ENCODE measurements at regions not wholly inside any gene's neighbourhood (a gene's known extent, or its start where the extent isn't known, plus 50 kb on each side); places are given as distances from the start of the nearest gene placed in this dataset.

DNA sequence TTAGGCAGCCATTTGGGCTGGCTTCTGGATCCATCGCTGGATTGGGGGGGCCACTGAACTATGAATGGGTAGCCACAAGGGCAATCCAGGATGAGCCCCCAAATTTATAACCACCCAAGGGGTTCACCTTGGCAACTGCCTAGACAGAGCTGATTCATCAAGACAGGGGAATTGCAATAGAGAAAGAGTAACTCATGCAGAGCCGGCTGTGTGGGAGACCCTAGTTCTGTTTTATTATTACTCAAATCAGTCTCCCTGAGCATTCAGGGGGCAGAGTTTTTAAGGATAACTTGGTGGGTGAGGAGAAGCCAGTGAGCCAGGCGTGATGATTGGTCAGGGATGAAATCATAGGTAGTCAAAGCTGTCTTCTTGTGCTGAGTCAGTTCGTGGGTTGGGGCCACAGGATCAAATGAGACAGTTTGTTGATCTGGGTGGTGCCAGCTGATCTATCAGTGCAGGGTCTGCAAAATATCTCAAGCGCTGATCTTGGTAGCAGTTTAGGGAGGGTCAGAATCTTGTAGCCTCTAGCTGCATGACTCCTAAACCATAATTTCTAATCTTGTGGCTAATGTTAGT, 57.9 kb downstream of the DNAJB9 start:
- no peaks in the 10 kb centered on the region for H3K27me3 ChIP-seq (ENCODE audit: control insufficient read depth, insufficient read depth, low read length)
- H3K4me3 ChIP-seq (ENCODE audit: low read length) = no peak overlapping the region
- no peaks in the 10 kb centered on the region for H3K9me3 ChIP-seq (ENCODE audit: control insufficient read depth, insufficient read depth, low read length)
- no peaks in the 10 kb centered on the region for H3K36me3 ChIP-seq (ENCODE audit: control insufficient read depth, insufficient read depth, low read length)
- WGBS (ENCODE audit: insufficient coverage, insufficient read length) = no CpG with 5 or more reads among the region's 5 CpGs
- DNase-seq (ENCODE audit: low read depth, low spot score) = no peak
- no peaks in the 10 kb centered on the region for H3K4me1 ChIP-seq (ENCODE audit: control insufficient read depth, insufficient read depth, low read length)
- H3K27ac ChIP-seq (ENCODE audit: low read length) = no peak overlapping the region

DNA sequence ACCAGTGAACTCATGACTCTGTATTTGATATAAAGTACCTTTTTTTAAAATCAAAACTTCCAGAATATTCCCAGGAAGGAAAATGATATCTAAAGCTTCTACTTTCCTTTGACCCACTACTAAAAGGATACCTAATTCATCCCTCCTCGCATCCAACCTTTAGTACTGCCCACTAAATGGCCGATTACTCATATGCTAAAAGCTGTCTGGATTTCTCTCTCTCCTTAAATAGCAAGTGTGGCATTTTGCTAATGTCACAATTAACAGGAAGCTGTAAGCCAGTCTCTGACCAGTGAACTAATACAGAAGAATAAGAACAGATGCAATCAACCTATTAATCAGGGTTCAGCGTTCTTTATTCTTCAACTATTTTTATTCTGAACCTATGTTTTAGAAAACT, 59.0 kb downstream of the DNAJB9 start:
- Histone ChIP-seq H3K27me3 (ENCODE audit: control insufficient read depth, insufficient read depth, low read length) (no peaks in the 10 kb centered on the region), H3K36me3 (ENCODE audit: control insufficient read depth, insufficient read depth, low read length) (no peaks in the 10 kb centered on the region), H3K4me3 (ENCODE audit: low read length) (no peak overlapping the region), H3K9me3 (ENCODE audit: control insufficient read depth, insufficient read depth, low read length) (no peaks in the 10 kb centered on the region), H3K27ac (ENCODE audit: low read length) (no peak overlapping the region), H3K4me1 (ENCODE audit: control insufficient read depth, insufficient read depth, low read length) (no peaks in the 10 kb centered on the region)
- no peak for DNase-seq (ENCODE audit: low read depth, low spot score)
- no CpG with 5 or more reads among the region's 3 CpGs for WGBS (ENCODE audit: insufficient coverage, insufficient read length)

DNA sequence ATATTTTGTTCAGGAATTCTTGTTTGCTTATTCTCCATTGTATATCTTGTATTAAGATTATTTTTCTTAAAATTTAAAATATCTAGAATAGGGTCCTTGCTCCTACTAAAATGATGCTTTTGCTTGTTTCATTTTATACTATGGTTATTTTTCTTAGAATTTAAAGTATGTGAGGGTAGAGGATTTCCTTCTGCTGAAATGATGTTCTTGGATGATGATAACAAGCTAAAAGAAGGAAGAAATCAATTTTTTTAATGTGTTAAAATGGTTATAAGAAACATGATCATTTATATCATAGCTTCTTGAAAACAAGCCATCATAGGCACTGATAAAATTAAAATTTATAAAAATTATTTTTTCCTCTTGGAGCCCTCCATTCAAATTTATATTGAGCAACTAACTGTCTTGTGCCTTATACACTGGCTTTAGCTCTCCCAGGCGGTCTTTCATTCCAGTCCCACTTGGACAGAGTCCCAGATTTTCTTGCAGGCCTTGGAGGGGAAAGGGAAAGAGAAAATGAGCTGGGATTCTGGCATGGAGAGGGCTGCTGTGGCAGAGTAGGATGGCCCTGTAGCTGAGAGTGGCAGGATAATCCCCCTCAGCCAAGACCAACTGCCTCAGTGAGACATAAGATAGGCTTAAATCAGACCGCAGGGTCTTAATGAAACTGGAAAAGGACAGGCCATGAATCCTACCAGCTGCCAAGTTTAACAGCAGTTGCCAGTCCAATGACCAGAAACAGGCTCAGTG, 60.2 kb downstream of the DNAJB9 start:
- no peak overlapping the region for H3K4me3 ChIP-seq (ENCODE audit: low read length)
- DNase-seq (ENCODE audit: low read depth, low spot score) = no peak
- H3K27ac ChIP-seq (ENCODE audit: low read length) = no peak overlapping the region
- H3K27me3 ChIP-seq (ENCODE audit: control insufficient read depth, insufficient read depth, low read length) = no peaks in the 10 kb centered on the region
- no peaks in the 10 kb centered on the region for H3K36me3 ChIP-seq (ENCODE audit: control insufficient read depth, insufficient read depth, low read length)
- no peaks in the 10 kb centered on the region for H3K9me3 ChIP-seq (ENCODE audit: control insufficient read depth, insufficient read depth, low read length)
- H3K4me1 ChIP-seq (ENCODE audit: control insufficient read depth, insufficient read depth, low read length) = no peaks in the 10 kb centered on the region
- no CpG with 5 or more reads among the region's 2 CpGs for WGBS (ENCODE audit: insufficient coverage, insufficient read length)

DNA sequence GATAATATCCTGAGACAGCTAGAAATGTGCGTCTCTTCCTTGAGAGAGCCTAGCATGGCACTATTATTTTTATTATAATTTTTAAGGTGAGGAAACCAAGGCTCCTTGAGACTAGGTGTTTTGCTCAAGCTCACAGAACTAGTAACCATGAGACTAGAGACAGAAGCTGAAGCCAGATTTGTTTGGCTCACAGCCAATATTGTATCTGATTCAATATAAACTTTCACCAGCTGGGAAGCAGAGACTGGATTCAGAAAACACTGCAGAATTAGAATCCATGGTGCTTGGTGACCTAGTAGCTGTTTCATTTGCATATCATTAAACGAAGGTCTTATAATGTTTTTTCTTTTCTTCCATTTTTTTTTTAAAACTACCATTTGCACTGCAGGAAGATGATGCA, 64.4 kb downstream of the DNAJB9 start:
- Histone ChIP-seq H3K4me1 (ENCODE audit: control insufficient read depth, insufficient read depth, low read length) (no peaks in the 10 kb centered on the region), H3K4me3 (ENCODE audit: low read length) (no peak overlapping the region), H3K27ac (ENCODE audit: low read length) (no peak overlapping the region), H3K27me3 (ENCODE audit: control insufficient read depth, insufficient read depth, low read length) (no peaks in the 10 kb centered on the region), H3K9me3 (ENCODE audit: control insufficient read depth, insufficient read depth, low read length) (no peaks in the 10 kb centered on the region), H3K36me3 (ENCODE audit: control insufficient read depth, insufficient read depth, low read length) (no peaks in the 10 kb centered on the region)
- DNase-seq (ENCODE audit: low read depth, low spot score) = no peak
- WGBS (ENCODE audit: insufficient coverage, insufficient read length) = no CpG with 5 or more reads among the region's 2 CpGs

DNA sequence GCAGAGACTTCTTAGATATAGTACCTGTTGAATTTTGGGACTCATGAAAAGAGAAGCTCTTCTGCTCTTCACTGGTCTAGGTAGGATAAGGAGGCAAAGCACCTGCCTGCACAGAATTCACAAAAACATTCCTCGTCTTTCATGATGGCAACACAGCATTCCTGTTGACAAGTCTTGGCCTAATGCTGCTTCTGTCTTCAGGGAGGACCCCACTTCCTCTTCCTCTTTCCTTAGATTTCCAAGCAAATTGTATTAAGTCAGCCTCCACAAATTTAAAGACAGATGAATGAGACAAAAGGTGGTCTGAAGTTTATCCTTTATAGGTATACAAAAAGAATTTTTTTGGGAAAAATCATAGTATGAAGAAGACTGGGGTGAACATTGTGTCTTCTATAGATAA, 64.9 kb downstream of the DNAJB9 start:
- Histone ChIP-seq H3K27ac (ENCODE audit: low read length) (no peak overlapping the region), H3K4me3 (ENCODE audit: low read length) (no peak overlapping the region), H3K9me3 (ENCODE audit: control insufficient read depth, insufficient read depth, low read length) (no peaks in the 10 kb centered on the region), H3K4me1 (ENCODE audit: control insufficient read depth, insufficient read depth, low read length) (no peaks in the 10 kb centered on the region), H3K36me3 (ENCODE audit: control insufficient read depth, insufficient read depth, low read length) (no peaks in the 10 kb centered on the region), H3K27me3 (ENCODE audit: control insufficient read depth, insufficient read depth, low read length) (no peaks in the 10 kb centered on the region)
- no CpG with 5 or more reads among the region's 1 CpG for WGBS (ENCODE audit: insufficient coverage, insufficient read length)
- DNase-seq (ENCODE audit: low read depth, low spot score) = no peak

DNA sequence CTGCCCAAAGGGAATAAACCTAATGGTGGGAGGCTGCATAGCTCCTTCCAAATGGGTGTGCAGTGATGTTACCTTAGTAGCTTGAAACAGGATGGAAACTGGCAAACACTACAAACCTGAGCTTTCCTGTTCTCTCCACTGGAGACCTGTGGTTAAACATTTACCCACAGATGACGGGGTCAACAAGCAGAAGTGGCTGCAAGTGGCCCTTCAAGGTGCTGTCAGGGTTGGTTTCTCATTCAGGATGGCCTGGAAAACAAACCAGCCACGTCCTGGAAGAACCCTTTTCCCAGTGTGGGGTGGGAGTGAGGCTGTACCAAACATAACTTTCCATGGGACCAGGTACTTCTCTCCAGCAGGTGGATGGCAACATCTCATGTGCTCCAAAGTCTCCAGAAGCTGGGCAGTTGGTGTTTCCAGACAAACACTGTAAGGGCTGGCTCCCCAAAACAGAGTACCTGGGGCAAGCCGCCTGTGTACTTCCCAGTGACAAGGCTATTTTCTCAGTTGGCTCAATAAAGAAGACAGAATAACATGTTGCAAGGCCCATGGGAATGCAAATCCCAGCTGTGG, 67.5 kb downstream of the DNAJB9 start:
- DNase-seq (ENCODE audit: low read depth, low spot score) = no peak
- no peaks in the 10 kb centered on the region for H3K4me1 ChIP-seq (ENCODE audit: control insufficient read depth, insufficient read depth, low read length)
- no peak overlapping the region for H3K4me3 ChIP-seq (ENCODE audit: low read length)
- WGBS (ENCODE audit: insufficient coverage, insufficient read length) = no CpG with 5 or more reads among the region's 3 CpGs
- H3K27me3 ChIP-seq (ENCODE audit: control insufficient read depth, insufficient read depth, low read length) = no peaks in the 10 kb centered on the region
- no peaks in the 10 kb centered on the region for H3K9me3 ChIP-seq (ENCODE audit: control insufficient read depth, insufficient read depth, low read length)
- no peaks in the 10 kb centered on the region for H3K36me3 ChIP-seq (ENCODE audit: control insufficient read depth, insufficient read depth, low read length)
- H3K27ac ChIP-seq (ENCODE audit: low read length) = no peak overlapping the region

DNA sequence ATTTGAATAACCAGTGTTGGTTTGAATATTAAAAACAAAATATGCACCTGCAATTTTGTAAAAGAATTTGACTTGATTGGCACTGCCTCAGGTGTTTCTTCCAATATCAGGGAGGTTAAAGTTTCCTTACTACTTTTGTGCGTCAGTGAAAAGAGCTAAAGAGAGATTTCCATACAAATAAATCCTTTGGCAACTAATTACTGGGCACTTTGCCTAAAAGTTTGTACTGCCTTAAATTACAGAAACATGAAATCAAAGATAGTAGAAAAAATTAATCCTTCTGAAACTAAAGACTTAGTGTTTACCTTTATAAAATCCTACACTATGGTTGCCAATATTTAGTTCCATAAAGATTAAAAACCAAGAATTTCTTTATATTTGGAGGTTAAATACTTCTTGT, 72.5 kb downstream of the DNAJB9 start:
- H3K27ac ChIP-seq (ENCODE audit: low read length) = no peak overlapping the region
- H3K4me3 ChIP-seq (ENCODE audit: low read length) = no peak overlapping the region
- no peak for DNase-seq (ENCODE audit: low read depth, low spot score)
- no CpG with 5 or more reads among the region's 1 CpG for WGBS (ENCODE audit: insufficient coverage, insufficient read length)
- H3K9me3 ChIP-seq (ENCODE audit: control insufficient read depth, insufficient read depth, low read length) = no peaks in the 10 kb centered on the region
- H3K4me1 ChIP-seq (ENCODE audit: control insufficient read depth, insufficient read depth, low read length) = no peaks in the 10 kb centered on the region
- no peaks in the 10 kb centered on the region for H3K27me3 ChIP-seq (ENCODE audit: control insufficient read depth, insufficient read depth, low read length)
- no peaks in the 10 kb centered on the region for H3K36me3 ChIP-seq (ENCODE audit: control insufficient read depth, insufficient read depth, low read length)

DNA sequence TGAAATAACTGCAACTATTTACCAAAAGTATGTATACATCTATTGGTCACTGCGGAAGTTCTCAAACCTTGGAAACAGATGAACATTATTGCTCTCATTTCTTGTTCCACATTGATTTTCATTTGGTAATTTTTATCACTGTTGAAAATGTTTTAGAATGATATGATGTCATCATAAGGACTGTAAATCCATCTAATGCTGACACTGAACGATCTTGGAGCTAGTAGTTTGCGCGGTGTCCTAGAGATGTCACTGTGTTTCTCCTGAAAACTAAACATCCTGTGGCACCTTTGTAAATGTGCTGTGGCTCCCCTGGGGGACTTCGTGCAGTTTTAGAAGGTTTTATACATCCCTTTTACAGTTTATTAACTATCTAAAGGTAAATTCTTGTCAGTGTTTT, 73.5 kb downstream of the DNAJB9 start:
- no peaks in the 10 kb centered on the region for H3K9me3 ChIP-seq (ENCODE audit: control insufficient read depth, insufficient read depth, low read length)
- H3K27ac ChIP-seq (ENCODE audit: low read length) = no peak overlapping the region
- no peaks in the 10 kb centered on the region for H3K27me3 ChIP-seq (ENCODE audit: control insufficient read depth, insufficient read depth, low read length)
- no peak for DNase-seq (ENCODE audit: low read depth, low spot score)
- WGBS (ENCODE audit: insufficient coverage, insufficient read length) = no CpG with 5 or more reads among the region's 5 CpGs
- no peaks in the 10 kb centered on the region for H3K4me1 ChIP-seq (ENCODE audit: control insufficient read depth, insufficient read depth, low read length)
- H3K36me3 ChIP-seq (ENCODE audit: control insufficient read depth, insufficient read depth, low read length) = no peaks in the 10 kb centered on the region
- H3K4me3 ChIP-seq (ENCODE audit: low read length) = no peak overlapping the region

DNA sequence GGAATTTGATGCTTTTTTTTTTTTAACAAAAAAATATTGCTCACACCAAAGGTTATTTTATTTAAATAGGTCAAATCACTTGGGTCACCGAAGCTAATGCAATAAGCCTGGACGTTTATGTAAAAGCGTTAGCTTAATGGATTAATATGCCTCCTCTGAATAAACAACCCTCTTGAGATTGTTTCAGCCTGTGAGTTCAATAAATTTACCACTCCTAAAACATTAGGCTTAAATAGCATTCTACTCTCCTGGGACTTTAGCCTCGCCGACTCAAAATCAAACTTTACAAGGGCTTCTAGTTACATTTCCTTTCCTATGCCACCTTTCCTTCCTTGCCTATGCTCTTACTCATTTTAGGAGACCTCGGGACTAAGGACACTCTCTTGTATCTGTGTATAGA, 79.3 kb downstream of the DNAJB9 start:
- no peaks in the 10 kb centered on the region for H3K9me3 ChIP-seq (ENCODE audit: control insufficient read depth, insufficient read depth, low read length)
- no peak overlapping the region for H3K27ac ChIP-seq (ENCODE audit: low read length)
- no peak overlapping the region for H3K4me3 ChIP-seq (ENCODE audit: low read length)
- WGBS (ENCODE audit: insufficient coverage, insufficient read length) = no CpG with 5 or more reads among the region's 6 CpGs
- no peaks in the 10 kb centered on the region for H3K27me3 ChIP-seq (ENCODE audit: control insufficient read depth, insufficient read depth, low read length)
- no peak for DNase-seq (ENCODE audit: low read depth, low spot score)
- no peaks in the 10 kb centered on the region for H3K4me1 ChIP-seq (ENCODE audit: control insufficient read depth, insufficient read depth, low read length)
- no peaks in the 10 kb centered on the region for H3K36me3 ChIP-seq (ENCODE audit: control insufficient read depth, insufficient read depth, low read length)

DNA sequence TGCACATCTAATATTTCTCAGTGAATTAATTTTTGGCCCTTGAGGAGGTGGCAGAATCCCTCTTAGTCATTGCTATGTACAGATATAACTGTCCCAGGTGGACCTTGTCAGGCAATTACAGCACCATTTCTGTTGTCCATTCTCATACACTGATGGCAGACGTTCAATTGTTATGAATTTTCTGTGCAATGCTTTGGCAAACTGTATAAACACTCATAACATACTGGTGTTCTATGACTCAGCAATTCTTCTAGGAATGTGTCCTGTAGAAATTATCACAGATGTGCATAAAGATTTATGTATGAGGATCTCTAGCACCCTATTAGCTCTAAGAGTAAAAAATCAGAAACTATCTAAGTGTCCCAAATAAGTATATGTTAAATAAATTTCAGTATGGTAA, 80.8 kb downstream of the DNAJB9 start:
- no peaks in the 10 kb centered on the region for H3K36me3 ChIP-seq (ENCODE audit: control insufficient read depth, insufficient read depth, low read length)
- DNase-seq (ENCODE audit: low read depth, low spot score) = no peak
- H3K9me3 ChIP-seq (ENCODE audit: control insufficient read depth, insufficient read depth, low read length) = no peaks in the 10 kb centered on the region
- no peaks in the 10 kb centered on the region for H3K27me3 ChIP-seq (ENCODE audit: control insufficient read depth, insufficient read depth, low read length)
- no peaks in the 10 kb centered on the region for H3K4me1 ChIP-seq (ENCODE audit: control insufficient read depth, insufficient read depth, low read length)
- no peak overlapping the region for H3K27ac ChIP-seq (ENCODE audit: low read length)
- no peak overlapping the region for H3K4me3 ChIP-seq (ENCODE audit: low read length)
- WGBS (ENCODE audit: insufficient coverage, insufficient read length) = no CpG with 5 or more reads among the region's 1 CpG

DNA sequence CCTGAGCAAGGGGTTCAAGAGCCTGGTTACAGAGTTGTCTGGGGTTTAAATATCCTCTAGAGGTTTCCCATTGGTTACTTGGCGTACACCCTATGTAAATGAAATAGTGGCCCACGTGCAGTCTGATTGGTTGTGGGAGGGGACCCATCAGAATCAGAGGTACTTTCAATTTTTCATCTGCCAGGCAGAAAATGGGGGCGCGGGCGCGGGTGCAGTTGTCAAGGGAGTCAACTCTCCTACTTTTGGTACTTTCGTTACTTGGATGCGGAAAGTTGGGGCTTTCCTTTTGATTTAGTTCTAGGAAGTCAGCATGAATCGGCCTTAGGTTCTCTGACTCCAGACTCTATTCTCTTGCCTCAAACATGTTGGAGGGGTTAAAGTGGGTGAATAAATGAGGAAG, 83.2 kb downstream of the DNAJB9 start:
- WGBS (ENCODE audit: insufficient coverage, insufficient read length) = no CpG with 5 or more reads among the region's 9 CpGs
- H3K36me3 ChIP-seq (ENCODE audit: control insufficient read depth, insufficient read depth, low read length) = no peaks in the 10 kb centered on the region
- H3K27me3 ChIP-seq (ENCODE audit: control insufficient read depth, insufficient read depth, low read length) = no peaks in the 10 kb centered on the region
- no peak for DNase-seq (ENCODE audit: low read depth, low spot score)
- no peaks in the 10 kb centered on the region for H3K9me3 ChIP-seq (ENCODE audit: control insufficient read depth, insufficient read depth, low read length)
- H3K4me3 ChIP-seq (ENCODE audit: low read length) = no peak overlapping the region
- H3K27ac ChIP-seq (ENCODE audit: low read length) = no peak overlapping the region
- H3K4me1 ChIP-seq (ENCODE audit: control insufficient read depth, insufficient read depth, low read length) = no peaks in the 10 kb centered on the region
